ENCODE measurements at regions not wholly inside any gene's neighbourhood (a gene's known extent, or its start where the extent isn't known, plus 50 kb on each side); places are given as distances from the start of the nearest gene placed in this dataset.
A peak's percentile ranks its signal among the peaks of the same experiment; 100 is the strongest.

DNA sequence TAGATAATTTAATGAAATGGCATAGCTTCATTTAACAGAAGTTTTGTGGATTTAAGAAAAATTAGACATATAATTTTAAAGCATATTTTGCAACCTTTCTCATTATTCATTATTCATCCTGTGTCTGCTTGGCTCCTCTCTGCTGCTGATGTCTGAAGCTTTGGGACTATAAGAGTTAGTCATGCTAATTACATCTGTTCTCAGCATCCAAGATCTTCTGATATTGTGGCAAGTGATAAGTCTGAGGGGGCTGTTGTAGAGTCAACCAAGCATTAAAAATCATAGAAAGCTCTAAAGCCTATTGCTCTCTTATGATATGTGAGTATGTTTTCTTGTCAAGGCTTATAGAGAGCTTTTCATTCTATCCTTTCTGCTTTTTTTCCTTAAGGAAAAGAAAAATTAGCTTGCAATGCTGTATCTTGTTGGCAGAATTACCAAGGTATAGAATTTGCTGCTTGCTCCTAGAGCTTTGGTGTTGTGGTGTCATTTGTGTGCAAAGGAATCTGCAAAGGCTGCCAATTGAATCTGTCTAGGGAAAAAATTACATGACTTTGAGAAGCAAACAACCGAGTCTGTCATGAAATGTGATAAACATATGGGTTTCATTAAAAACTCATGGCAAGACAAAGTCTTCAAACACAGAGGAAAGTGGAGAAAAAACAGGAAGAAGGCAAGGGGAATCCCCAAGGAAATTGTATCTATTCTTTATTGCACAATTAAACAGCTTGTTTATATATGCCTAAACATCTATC is 156.1 kb upstream of the DAB2 start:
- no peak for DNase-seq

DNA sequence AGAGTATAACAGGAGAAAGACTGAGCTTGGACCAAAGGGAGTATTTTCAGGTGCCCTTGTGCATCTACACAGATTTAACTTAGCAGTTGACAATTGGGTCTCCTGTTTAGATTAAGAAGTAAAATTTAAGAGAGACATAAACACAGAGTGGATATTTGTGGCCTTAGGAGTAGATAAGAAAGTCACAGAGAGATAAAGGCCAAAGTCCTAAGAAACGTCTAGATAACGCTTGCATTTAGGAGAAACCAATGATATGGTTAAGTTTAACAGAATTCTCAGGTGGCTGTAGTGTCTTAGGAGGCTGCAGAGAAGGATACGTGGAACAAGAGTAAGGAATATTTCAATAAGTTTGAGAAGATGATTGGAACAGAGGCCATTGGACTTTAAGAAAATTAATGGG is 155.0 kb upstream of the DAB2 start:
- no peak for DNase-seq

DNA sequence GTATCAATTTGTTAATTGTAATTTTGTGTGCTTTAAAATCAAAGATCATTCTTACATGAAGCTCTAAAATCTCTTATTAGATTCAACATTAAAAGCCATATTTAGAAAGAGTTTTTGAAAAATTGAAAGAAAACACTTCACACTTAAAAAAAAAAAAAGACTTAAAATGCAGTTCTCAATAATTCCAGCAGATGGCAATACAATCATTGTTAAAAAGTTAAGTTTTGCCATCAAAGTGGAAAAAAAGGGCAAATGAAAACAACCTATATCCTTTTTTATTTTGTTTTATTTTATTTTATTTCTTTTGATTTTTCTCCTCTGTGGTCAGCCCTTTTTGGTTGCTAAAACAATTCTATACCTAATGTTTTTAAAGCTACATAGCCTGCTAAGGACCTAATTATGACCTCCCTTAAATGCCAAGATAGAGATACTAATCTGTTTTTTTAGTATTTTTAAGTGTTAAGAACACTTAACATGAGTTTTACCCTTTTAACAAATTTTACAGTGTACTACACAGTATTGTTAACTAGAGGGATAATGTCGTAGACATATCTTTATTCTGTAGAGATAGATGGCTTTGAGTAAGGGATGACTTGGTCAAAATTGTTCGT is 154.2 kb upstream of the DAB2 start:
- DNase-seq = no peak

DNA sequence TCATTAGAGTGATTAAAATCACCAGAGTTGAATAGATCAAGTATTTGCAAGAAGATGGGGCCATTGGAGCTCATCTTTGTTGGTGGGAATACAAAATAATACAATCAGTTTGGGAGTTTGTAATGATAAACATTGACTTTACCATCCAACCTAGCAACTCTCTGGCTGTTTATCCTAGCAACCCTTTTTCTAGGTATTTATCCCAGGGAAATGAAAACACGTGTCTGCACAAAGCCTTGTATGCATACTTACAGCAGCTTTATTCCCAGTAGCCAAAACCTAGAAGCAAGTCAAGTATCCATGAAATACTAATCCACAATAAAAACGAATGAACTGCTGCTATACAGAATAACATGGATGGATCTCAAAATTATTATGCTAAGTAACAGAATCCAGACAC is 152.7 kb upstream of the DAB2 start:
- DNase-seq = peak; percentile 12

DNA sequence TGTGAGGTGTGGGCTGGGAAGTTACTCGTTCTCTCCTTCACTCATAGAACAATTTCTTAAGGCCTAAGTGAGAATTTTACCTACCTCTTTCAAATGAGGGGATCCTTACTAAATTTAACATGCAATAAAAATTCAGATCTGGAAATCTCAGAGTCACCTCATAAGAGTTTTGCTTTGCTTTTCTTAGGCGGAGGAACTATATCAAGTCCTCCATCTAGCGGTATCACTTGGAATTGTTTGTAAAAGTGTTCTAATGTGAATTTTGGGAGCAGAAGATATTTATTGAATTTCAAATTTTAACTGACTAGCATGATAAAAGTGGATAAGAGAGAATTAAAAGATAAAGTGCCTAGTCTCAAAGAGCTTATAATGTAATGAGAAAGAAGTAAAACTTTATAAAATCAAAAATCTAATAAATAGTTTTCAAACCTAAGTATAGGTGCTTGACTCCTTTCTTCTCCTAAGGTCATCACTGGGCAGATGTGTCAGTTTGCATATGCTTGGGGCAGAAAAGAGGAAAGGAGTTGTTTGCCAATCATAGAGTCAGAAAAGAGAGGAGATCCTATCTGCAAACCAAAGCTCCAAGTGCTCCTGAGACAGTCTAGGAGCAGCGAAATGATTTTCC is 145.7 kb upstream of the DAB2 start:
- DNase-seq = no peak

DNA sequence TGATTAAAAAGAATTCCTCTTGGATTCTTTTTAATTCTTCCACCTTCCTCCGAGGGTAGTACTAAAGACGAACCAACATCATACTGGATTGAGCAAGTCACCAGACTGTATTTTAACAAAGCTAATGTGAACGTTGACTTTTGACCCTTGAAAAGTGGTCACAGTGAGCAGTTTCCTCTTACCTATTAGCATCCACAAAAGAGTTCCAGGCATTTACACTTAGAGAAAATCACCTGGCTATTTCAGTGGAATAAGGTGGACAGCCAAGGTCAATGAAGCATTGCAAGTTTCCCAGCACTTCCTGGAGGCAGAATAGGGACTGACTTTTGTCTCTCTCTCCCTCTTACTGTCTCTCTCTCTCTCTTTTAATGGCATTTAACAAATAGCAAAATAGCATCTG is 145.1 kb upstream of the DAB2 start:
- no peak for DNase-seq

GRCh38 chr5:39566891-39567290 is 142.1 kb upstream of the DAB2 start:
- DNase-seq = no peak

DNA sequence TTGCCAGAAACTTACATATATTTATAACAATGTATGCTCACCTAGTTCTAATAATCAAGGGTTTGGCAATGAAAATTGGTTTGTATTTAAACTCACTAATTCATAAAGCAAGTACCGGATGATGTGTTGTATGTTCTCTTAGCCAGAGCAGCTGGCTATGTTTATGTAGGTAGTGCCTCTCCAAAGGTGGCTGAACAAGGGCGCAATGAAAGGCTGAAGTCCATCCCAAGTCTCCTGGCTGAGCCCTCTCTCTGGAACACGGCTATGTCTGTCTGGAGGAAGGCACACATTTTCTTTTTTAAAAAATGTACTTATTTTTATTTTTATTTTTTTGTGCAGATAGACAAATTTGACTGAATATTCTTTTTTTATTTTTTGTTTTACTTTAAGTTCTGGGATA is 141.2 kb upstream of the DAB2 start:
- DNase-seq = no peak

- no peak for DNase-seq
Observed at GRCh38 chr5:39561421-39561820, 136.6 kb upstream of the DAB2 start.

DNA sequence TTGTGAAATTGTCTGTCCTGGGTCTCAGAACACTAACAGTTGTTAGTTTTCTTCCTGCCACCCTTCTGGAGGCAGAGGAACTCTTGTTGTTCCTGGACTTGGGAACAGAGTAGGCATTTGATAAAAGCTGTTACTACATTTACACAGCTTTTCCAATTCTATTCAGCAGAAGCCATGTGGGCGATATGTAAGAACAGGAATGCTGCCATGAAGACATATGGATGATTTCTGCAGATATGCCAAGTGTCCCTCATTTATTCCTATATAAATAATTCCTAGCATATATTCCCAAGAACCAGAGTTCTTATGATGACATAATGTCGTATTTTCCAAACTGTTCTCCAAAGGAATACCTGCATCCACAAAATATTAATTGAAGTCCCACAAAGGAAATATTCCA is 135.9 kb upstream of the DAB2 start:
- no peak for DNase-seq

DNA sequence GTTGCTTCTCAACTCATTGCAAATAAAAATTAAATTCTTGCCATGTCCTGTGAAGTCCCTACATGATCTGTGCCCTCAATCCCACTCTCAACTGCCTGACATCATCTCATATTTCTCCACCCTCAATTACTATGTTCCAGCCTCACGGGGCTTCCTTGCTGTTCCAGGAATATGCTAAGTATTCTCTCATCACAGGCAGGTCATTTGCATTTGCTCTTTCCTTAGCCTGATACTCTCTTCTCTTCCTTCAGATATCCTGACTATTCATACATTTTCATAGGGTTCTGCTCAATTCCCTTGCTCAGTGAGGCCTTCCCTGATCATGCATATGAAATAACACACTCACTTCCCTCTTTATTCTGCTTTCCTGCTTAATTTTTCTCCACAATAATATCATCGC is 135.1 kb upstream of the DAB2 start:
- no peak for DNase-seq

DNA sequence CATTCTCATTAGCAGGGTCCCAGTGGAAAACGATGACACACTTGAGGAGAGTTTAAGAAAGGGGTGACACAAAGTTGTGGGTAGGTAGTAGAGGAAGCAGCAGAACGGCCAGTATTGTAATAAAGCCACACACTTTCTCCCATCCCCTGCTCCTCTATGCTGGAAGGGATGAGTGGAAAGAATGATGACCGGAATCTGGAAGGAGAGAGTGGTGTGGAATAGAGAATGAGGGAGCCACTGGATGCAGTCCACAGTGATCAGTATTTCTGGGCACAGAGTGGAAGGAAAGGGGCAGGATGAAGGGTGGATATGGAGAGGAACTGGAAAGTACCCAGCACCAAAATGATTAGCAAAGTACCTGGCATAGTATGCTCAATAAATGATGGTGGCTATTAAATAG is 133.8 kb upstream of the DAB2 start:
- DNase-seq = no peak

- no peak for DNase-seq
Observed at GRCh38 chr5:39555788-39556187, 131.0 kb upstream of the DAB2 start.

DNA sequence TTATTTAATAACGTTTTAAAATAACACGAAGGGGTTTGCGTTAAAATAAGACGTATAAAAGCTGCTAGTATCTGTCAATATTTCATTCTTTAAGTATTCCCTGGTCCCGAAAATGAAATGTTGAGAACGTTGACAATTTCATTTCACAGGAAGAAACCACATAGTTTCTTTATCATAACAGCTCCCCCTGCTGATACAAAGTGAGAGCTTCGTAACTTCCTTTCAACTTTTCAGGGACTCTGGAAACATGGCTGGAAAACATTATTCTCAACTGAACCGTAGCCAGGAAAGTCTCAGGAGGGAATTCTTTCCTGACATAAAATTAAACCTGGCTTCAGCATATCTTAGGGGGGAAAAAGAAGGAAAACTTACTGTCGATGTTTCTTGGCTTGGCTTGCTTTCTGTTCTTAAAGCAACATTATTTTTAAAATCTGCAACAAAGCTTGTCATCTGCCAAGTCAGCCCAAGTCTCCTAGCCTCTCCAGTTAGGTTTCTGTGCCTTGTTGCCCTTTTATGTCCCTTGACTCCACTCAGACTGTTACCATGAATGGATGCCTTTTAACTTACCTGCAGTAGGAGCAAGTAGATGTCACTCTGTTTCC is 122.9 kb upstream of the DAB2 start:
- peak; percentile 77 for DNase-seq

DNA sequence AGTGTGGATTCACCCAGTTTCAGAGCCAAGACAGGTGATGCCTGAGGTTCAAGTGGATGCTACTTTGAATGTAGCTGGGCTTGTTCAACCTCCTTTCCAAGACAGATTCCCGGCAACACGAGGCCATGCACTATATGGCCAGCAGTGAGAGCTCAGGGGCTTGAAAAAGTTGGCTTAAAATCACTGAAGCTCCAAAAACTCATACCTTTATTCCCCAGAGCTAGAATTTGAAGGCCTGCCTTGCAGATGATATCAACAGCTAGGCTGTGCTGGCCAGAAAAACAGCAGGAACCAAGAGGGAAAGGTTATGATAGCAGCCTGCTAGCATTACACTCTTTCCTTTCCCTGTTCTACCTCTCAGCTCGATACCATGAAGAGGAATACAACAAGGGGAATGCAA is 120.2 kb upstream of the DAB2 start:
- no peak for DNase-seq

DNA sequence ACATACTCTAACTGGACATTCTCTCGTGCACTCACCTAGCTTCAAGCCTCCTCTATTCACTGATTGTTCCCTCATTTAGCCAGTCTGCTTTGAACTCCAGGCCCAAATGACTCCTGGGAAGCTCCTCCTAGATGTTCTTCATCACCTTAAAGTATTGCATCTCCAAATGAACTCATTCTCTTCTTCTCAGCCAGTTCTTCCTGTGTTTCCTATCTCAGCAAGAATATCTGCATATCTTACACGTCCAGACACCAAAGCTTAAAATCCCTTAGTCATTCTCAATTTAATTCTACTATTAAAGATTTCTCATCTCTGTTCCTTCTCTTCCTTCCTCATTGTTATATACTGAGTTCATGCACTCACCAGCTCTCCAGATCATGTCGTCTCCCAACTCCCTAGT is 118.6 kb upstream of the DAB2 start:
- no peak for DNase-seq

- DNase-seq = no peak
Observed at GRCh38 chr5:39542511-39543285, 117.9 kb upstream of the DAB2 start.

DNA sequence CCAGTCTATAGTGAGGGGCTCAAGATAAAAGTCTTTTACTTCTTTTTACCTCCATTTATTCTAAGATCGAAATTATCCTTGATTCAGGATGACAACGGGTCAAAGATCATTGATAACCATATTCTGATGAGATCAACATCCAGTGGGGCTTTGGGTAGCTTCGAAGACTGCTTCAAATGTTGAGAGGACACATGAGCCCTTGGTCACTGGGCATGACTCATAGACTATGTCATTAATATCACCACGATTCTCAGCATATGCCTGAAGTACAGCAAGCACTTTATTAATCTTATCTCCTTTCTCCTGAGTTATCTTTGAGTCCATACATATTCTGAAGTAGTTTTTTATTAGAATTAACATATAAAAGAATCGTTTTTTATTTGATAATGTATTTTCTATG is 117.1 kb upstream of the DAB2 start:
- DNase-seq = no peak

DNA sequence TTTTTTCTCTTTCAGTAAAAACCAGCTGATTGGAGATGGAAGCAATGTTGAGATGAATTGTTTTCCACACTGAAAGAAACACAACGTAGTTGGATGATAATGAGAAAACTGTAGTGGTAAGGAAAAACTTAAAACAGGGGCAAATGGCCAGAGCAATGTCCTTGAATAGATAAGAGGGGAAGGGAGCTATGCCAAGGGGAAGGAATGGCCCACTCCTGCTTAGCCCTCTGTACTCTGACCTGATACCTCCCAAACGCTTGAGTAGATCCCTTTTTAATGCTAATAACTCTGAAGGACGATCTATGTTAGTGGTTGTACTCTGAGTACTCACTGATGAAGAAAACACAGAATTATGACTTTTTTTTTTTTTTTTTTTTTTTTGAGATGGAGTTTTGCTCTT is 114.7 kb upstream of the DAB2 start:
- DNase-seq = no peak

- no peak for DNase-seq
Observed at GRCh38 chr5:39534690-39535089, 109.9 kb upstream of the DAB2 start.

DNA sequence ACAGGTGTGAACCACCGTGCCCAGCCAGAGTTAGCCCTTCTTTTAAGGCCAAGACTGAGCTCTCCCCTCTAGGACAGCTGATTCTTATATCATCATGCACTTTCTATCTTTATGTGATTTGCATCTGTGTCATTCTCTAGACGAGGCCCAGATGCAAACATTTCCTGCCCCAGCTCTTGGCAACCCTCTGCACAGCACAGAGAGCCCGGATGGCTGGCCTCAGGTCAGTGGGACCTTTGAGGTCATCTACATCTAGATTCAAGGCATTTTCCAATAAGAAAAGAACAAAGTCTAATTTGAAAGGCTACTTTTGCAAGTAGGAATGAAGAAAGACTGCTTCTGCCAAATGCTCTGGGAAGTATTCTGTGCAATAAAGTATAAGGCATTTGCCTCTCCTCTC is 109.0 kb upstream of the DAB2 start:
- no peak for DNase-seq

DNA sequence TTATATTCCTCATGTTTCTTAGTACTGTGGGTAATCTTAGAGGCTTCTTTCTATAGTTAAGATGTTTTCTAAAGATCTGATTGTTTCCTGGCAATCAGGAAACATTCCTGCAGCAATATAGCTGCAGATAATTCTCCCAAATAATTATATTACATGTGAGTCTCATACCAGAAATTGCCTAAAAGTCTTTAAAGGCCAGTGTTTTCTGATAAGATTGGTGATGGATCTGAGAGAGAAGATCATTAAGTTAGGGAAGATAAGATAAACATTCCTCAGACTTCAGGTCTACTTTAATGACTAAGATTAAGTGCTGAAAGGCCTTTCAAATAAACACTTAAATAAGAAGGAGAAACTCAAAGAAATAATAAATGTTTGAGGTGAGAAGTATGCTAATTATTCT is 107.7 kb upstream of the DAB2 start:
- no peak for DNase-seq

GRCh38 chr5:39531306-39531705 is 106.5 kb upstream of the DAB2 start:
- DNase-seq = no peak

Data from NCI-H774 (cell line).